DMS114 treated with DMSO at 0.1 percent for 48 hours (cell line): ENCODE measurements at regions not wholly inside any gene's neighbourhood (a gene's known extent, or its start where the extent isn't known, plus 50 kb on each side); places are given as distances from the start of the nearest gene placed in this dataset.

Source experiments
- DNase-seq: peaks from one replicate; lab custom pipeline; 2025; ENCODE audit not compliant: unreplicated experiment; lab: John Stamatoyannopoulos, UW

GRCh38 chr10:8227246-8227645, 172.8 kb downstream of the GATA3 start:
- DNase-seq, result no peak

- DNase-seq, result no peak
These were observed 174.7 kb downstream of the GATA3 start for GRCh38 chr10:8229153-8229552.

- no peak for DNase-seq
These were observed 176.4 kb downstream of the GATA3 start for GRCh38 chr10:8230902-8231301.

GRCh38 chr10:8233049-8233448, 178.6 kb downstream of the GATA3 start:
- DNase-seq, result no peak

- DNase-seq, result no peak
These were observed 179.4 kb downstream of the GATA3 start for GRCh38 chr10:8233832-8234259.

GRCh38 chr10:8235253-8236027, 181.0 kb downstream of the GATA3 start:
- no peak for DNase-seq

- no peak for DNase-seq
These were observed 184.5 kb downstream of the GATA3 start for GRCh38 chr10:8238986-8239385.

GRCh38 chr10:8240861-8241260, 186.4 kb downstream of the GATA3 start:
- DNase-seq, result no peak

DNA sequence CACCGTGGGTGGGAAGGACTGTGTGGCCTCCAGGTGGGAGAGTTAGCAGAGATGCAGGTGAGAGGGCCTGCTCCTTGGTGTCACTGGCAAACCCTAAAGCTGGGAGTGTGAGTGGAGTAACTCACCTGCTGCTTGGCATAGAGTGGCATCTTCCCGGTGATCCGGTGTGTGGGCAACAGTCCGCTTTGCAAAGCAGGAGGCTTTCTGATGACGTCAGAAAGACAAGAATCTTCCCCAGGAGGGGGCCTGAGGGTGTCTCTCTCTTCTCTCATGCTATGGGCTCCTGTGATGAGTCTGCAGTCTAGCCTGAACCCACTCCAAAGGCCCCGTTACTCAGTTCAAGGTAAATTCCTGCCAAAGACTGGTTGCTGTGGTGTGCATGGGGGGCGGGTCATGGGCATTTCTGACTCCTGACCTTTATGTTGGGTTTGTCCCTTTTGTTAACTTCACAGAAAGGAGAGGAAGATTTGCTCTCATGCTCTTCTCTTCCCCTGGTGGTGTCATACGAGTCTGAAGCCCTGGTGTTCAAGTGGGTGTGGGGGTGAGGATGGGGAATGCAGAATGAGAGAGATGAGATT, 187.9 kb downstream of the GATA3 start:
- DNase-seq, result no peak

DNA sequence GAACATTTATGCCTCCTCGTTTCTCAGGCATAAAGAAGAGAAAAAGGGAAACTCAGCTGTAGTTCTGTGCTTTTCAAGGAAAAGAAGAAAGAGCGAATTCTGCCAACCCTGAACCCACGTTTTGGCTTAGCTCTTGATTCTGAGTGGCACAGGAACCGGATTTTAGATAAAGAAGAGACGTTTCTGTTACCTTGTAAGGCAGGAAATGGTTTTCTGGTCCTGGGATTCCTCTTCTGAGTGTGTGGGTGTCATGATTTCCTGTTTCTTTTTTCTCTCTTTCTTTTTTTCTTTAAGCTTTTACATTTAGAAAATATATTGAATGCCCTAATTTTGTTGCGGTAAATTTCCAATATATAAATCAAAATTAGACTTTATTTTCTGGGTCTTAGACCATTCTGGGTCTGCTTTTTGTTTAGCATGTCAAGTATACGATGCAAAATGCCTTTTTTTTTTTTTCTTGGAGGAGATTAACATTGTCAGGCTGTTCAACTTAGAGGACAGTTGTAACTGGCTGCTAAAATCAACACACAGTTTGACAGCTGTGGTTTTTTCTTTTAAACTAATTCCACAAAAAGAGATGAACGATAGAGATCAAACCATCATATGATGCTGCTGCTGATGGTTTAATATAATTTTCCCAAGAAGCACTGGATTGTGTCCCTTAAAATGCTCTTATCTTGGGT, 190.8 kb downstream of the GATA3 start:
- no peak for DNase-seq

DNA sequence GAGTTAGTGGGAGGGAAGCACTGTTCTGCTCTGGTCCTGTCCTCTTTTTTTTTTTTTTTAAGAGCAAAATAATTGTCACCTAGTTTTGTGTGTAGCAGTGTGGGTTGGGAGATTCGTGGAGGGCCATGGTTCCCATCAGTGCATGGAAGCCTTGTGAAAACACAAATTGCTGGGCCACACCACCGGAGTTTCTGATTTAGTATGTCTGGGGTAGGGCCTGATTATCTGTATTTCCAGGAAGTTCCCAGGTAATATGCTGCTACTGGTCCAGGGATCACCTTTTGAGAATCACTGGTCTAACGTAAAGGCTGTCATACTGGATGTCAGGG, 191.3 kb downstream of the GATA3 start:
- DNase-seq, result no peak

- DNase-seq, result no peak
These were observed 192.1 kb downstream of the GATA3 start for GRCh38 chr10:8246548-8246947.

DNA sequence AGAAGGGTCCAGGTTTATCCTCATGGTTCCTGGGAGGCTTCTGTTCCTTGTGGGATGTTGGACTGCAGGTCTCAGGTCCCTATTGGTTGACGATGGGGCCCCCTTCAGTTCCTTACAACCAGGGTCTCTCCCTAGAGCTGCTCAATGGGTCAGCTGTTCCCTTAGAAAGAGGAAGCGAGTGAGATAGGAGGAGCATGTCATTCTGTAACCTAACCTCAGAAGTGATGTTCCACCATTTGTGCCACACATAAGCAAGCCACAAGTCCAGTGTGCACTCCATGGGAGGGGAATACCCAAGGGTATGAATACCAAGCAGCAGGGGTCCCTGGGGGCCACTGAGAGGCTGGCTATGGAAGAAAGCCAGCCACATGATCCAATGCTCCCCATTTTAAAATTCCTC, 192.7 kb downstream of the GATA3 start:
- no peak for DNase-seq

- DNase-seq, result no peak
These were observed 194.4 kb downstream of the GATA3 start for GRCh38 chr10:8248868-8249267.

DNA sequence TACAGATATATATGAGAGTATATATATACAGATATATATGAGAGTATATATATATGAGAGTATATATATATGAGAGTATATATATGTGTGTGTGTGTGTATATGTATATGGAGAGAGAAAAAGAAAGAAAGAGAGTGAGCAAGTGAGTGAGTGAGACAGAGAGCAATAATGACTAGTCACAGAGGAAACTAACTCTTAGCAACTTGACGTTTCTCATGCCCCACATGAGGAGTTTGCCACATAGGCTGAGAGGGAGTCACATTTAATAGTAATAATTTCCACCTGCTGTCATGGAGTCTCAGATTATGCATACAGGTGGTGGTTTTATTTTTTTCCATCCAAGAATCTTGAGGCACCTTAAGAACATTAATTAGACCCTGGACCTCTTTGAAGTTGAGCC, 199.9 kb downstream of the GATA3 start:
- DNase-seq, result no peak

- no peak for DNase-seq
These were observed 200.8 kb downstream of the GATA3 start for GRCh38 chr10:8255301-8255700.

DNA sequence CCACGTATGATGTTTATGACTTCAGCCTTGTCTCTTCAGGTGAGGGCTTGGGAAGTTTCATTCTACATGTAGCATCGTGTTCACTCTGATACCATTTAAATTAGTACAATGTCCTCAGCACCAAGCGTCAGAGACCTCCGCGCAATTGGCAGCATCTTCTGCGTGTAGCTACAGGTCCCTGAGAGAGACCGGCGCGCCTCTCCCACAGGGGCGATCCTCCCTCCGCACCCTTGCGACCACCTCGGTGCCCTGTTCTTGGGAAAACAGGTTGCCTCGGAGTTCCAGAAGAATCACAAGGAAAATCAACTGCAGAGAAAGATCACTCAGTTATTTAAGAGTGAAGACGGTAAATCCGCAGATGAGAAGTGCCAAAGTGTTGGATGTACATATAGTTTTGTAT, 206.2 kb downstream of the GATA3 start:
- DNase-seq, result no peak

- no peak for DNase-seq
These were observed 207.8 kb downstream of the GATA3 start for GRCh38 chr10:8262317-8262716.

DNA sequence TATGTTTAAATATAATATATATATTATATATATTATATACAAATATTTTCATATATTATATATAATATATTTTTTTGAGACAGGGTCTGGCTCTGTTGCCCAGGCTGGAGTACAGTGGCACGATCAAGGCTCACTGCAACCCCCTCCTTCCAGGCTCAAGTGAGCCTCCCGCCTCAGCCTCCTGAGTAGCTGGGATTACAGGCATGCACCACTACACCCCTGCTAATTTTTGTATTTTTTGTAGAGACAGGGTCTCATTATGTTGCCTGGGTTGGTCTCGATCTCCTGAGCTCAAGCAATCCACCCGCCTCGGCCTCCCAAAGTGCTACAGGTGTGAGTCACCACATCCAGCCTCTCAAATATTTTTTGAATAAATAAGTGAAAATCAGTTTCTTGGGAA, 215.5 kb downstream of the GATA3 start:
- DNase-seq, result no peak

DNA sequence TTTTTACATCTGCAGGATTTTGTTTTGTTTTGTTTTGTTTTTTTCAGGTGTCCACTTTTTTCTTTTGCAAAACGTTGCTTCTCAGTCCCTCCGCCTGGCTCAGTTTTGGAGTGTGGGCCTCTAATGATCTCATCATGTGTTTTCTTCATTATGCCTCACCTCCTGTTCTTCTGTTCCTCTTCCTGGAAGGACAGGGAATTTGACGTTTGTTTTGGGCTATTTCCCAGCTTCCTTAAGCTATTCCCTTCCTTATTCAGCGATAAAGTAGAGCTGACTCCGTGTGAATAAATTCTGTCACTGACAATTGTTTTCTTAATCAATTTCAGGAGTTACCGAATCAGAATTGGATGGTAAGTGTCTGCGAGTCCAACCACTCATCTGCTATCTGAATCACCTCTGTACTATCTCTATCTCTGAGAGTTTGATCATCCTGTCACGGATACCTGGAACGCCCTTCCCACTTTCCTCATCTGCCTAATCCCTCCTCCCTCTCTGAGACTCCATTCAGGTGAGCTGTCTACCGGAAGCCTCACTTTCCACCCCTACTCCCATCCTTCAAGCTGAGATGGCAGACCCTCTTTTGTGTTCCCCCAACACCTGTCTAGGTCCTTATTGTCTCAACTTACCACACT, 218.4 kb downstream of the GATA3 start:
- no peak for DNase-seq

DNA sequence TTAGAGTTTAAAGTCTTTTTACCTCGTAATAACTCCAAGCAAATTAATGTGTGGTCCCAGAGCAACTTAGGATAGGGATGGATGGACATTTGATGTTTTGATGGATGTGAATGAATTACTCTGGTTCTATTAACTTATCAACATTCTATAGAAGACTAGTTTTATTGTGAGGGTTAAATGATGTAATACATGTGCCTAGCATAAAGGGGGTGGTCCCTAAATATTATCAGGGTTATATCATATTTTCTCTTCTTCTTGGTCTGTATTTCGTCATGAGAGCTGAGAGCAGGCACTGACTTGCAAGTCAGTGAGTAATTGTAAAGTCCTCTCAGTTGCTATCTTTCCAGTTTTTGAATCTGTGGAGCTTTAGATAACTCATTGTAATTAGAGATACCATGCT, 219.3 kb downstream of the GATA3 start:
- DNase-seq, result no peak

GRCh38 chr10:8275911-8276310, 221.4 kb downstream of the GATA3 start:
- DNase-seq, result no peak
